ENCODE measurements at regions not wholly inside any gene's neighbourhood (a gene's known extent, or its start where the extent isn't known, plus 50 kb on each side); places are given as distances from the start of the nearest gene placed in this dataset.

DNA sequence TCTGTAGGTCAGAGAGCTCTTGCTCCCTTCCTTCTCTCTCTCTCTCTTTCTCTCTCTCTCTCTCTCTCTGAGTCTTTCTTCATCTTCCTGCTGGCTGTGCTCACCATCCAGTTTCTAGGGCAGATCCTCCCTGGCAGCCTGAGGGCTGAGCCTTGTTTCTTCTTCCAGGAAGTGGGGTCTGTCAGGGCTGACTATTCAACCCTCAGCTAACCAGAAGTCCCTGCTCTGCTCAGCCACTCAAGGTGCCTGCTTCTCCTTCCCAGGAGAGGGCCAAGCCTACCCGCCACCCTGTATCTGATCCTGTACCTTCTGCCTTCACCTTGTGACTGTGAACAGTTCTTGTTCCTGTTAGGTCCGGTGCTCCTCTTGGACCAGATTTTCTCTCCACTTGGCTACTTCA lies 107.6 kb upstream of the ETV3 start:
- Histone ChIP-seq H3K27ac (ENCODE audit: low read length) (no peak overlapping the region), H3K9ac (ENCODE audit: low read depth, low read length) (no peak overlapping the region), H3K4me1 (ENCODE audit: insufficient read depth, low read length) (peaks cover 3% of the 10 kb centered on the region; the same call in 1 of the 2 replicates), H3K36me3 (ENCODE audit: insufficient read depth, low read depth, low read length) (no peaks in the 10 kb centered on the region), H3K9me3 (ENCODE audit: insufficient read depth, low read depth, low read length) (no peaks in the 10 kb centered on the region), H3K4me3 (ENCODE audit: low read length) (no peak overlapping the region), H3K27me3 (ENCODE audit: insufficient read depth, low read length) (no peaks in the 10 kb centered on the region)

DNA sequence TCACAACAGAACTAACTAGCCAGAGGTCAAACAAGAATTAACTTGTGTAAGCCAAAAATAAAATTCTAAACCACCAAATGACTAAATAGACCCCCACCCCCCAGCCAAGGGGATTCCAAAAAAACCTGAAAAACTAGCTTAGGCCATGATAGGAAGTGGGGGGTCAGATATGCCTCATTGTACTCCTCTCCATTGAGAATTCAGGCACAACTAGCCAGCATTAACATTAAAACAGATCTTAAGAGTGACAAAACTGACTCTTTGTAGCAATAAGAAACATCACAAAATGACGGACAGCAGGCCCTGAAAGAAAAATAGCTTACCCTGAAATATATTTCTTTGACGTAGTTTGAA lies 103.0 kb upstream of the ETV3 start:
- H3K27ac ChIP-seq (ENCODE audit: low read length): no peak overlapping the region
- H3K9me3 ChIP-seq (ENCODE audit: insufficient read depth, low read depth, low read length): no peaks in the 10 kb centered on the region
- peak overlapping the region; percentile 49; the same call in 1 of the 2 replicates for H3K9ac ChIP-seq (ENCODE audit: low read depth, low read length)
- peak overlapping the region; percentile 18; the same call in 1 of the 2 replicates for H3K4me3 ChIP-seq (ENCODE audit: low read length)
- H3K36me3 ChIP-seq (ENCODE audit: insufficient read depth, low read depth, low read length): no peaks in the 10 kb centered on the region
- H3K4me1 ChIP-seq (ENCODE audit: insufficient read depth, low read length): peaks cover 23% of the 10 kb centered on the region; the same call in 1 of the 2 replicates
- H3K27me3 ChIP-seq (ENCODE audit: insufficient read depth, low read length): no peaks in the 10 kb centered on the region

- Histone ChIP-seq H3K9ac (ENCODE audit: low read depth, low read length) (peak overlapping the region; percentile 49), H3K36me3 (ENCODE audit: insufficient read depth, low read depth, low read length) (no peaks in the 10 kb centered on the region), H3K27me3 (ENCODE audit: insufficient read depth, low read length) (no peaks in the 10 kb centered on the region), H3K4me3 (ENCODE audit: low read length) (peak overlapping the region; percentile 18; the same call in 1 of the 2 replicates), H3K27ac (ENCODE audit: low read length) (no peak overlapping the region), H3K4me1 (ENCODE audit: insufficient read depth, low read length) (peaks cover 23% of the 10 kb centered on the region; the same call in 1 of the 2 replicates), H3K9me3 (ENCODE audit: insufficient read depth, low read depth, low read length) (no peaks in the 10 kb centered on the region)
Measured at GRCh38 chr1:157240495-157241184, 102.4 kb upstream of the ETV3 start.

DNA sequence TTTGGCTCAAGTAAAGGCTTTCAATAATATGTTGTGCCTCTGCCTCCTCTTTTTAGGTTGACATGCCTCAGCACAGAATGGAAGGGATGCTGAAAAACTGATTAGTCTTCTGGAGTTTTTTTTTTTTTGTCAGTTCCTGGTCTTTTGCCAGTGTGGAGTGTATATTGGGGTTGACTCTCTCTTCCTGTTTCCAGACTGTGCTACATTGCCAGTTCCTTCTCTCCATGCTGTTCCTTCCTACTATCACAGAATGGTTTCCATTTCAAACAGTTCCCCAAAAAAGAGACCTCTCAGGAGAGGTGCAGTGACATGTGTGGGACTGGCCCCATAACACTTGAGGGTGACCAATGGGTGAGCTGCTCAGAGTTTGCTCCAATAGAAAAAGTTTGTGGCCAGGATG lies 101.7 kb upstream of the ETV3 start:
- H3K27ac ChIP-seq (ENCODE audit: low read length): no peak overlapping the region
- no peak overlapping the region for H3K9ac ChIP-seq (ENCODE audit: low read depth, low read length)
- no peak overlapping the region for H3K4me3 ChIP-seq (ENCODE audit: low read length)
- H3K27me3 ChIP-seq (ENCODE audit: insufficient read depth, low read length): no peaks in the 10 kb centered on the region
- no peaks in the 10 kb centered on the region for H3K9me3 ChIP-seq (ENCODE audit: insufficient read depth, low read depth, low read length)
- peaks cover 25% of the 10 kb centered on the region; the same call in 1 of the 2 replicates for H3K4me1 ChIP-seq (ENCODE audit: insufficient read depth, low read length)
- no peaks in the 10 kb centered on the region for H3K36me3 ChIP-seq (ENCODE audit: insufficient read depth, low read depth, low read length)

- H3K4me3 ChIP-seq (ENCODE audit: low read length): no peak overlapping the region
- no peak overlapping the region for H3K9ac ChIP-seq (ENCODE audit: low read depth, low read length)
- H3K4me1 ChIP-seq (ENCODE audit: insufficient read depth, low read length): peaks cover 26% of the 10 kb centered on the region; the same call in 1 of the 2 replicates
- no peaks in the 10 kb centered on the region for H3K9me3 ChIP-seq (ENCODE audit: insufficient read depth, low read depth, low read length)
- H3K27ac ChIP-seq (ENCODE audit: low read length): no peak overlapping the region
- H3K36me3 ChIP-seq (ENCODE audit: insufficient read depth, low read depth, low read length): no peaks in the 10 kb centered on the region
- no peaks in the 10 kb centered on the region for H3K27me3 ChIP-seq (ENCODE audit: insufficient read depth, low read length)
Measured at GRCh38 chr1:157238585-157238984, 100.4 kb upstream of the ETV3 start.

DNA sequence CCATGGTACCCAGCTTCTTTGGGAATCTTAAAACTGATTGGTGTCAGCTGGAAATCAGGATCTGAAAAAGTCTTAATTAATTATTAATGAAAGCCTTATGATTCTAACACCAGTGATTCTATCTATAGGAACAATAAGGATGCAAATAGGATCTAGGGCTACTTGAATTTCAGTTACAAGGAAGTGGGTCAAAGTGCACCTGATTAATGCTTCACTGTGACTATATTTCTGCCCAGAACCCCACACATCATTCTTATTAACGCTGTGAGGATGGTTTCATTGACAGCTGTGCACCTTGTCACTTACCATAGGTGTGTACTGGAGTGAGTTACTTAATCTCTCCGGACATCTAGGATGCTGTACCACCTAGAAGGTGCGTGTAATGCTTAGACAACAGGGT lies 99.8 kb upstream of the ETV3 start:
- Histone ChIP-seq H3K9ac (ENCODE audit: low read depth, low read length) (no peak overlapping the region), H3K27ac (ENCODE audit: low read length) (no peak overlapping the region), H3K4me1 (ENCODE audit: insufficient read depth, low read length) (peaks cover 26% of the 10 kb centered on the region; the same call in 1 of the 2 replicates), H3K36me3 (ENCODE audit: insufficient read depth, low read depth, low read length) (no peaks in the 10 kb centered on the region), H3K27me3 (ENCODE audit: insufficient read depth, low read length) (no peaks in the 10 kb centered on the region), H3K9me3 (ENCODE audit: insufficient read depth, low read depth, low read length) (no peaks in the 10 kb centered on the region), H3K4me3 (ENCODE audit: low read length) (no peak overlapping the region)

- H3K36me3 ChIP-seq (ENCODE audit: insufficient read depth, low read depth, low read length): no peaks in the 10 kb centered on the region
- H3K27ac ChIP-seq (ENCODE audit: low read length): no peak overlapping the region
- H3K9me3 ChIP-seq (ENCODE audit: insufficient read depth, low read depth, low read length): no peaks in the 10 kb centered on the region
- H3K27me3 ChIP-seq (ENCODE audit: insufficient read depth, low read length): no peaks in the 10 kb centered on the region
- peaks cover 26% of the 10 kb centered on the region; the same call in 1 of the 2 replicates for H3K4me1 ChIP-seq (ENCODE audit: insufficient read depth, low read length)
- no peak overlapping the region for H3K4me3 ChIP-seq (ENCODE audit: low read length)
- no peak overlapping the region for H3K9ac ChIP-seq (ENCODE audit: low read depth, low read length)
Measured at GRCh38 chr1:157237522-157237921, 99.3 kb upstream of the ETV3 start.

DNA sequence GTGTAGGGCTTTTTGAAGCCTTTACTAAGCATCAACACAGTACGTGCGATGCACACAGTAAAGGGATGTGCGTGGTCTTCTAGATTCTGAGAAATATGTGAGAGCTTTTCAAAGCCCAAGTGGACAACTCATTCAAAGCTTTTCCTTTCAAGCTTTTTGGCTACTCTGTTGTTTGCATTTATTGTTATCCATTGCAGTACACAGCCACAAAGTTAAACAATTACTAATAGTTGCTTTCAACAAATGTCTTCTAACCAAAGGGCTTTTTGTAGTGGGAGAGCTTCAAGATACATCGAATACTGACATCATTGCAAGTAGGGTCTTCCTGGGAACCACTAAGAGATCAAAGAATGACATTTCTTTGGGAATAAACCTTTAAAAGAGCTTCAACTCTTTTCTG lies 97.9 kb upstream of the ETV3 start:
- Histone ChIP-seq H3K4me3 (ENCODE audit: low read length) (no peak overlapping the region), H3K9me3 (ENCODE audit: insufficient read depth, low read depth, low read length) (no peaks in the 10 kb centered on the region), H3K27me3 (ENCODE audit: insufficient read depth, low read length) (no peaks in the 10 kb centered on the region), H3K27ac (ENCODE audit: low read length) (no peak overlapping the region), H3K36me3 (ENCODE audit: insufficient read depth, low read depth, low read length) (no peaks in the 10 kb centered on the region), H3K9ac (ENCODE audit: low read depth, low read length) (no peak overlapping the region), H3K4me1 (ENCODE audit: insufficient read depth, low read length) (peaks cover 25% of the 10 kb centered on the region; the same call in 1 of the 2 replicates)

GRCh38 chr1:157235307-157235706 lies 97.1 kb upstream of the ETV3 start:
- H3K27me3 ChIP-seq (ENCODE audit: insufficient read depth, low read length): no peaks in the 10 kb centered on the region
- no peaks in the 10 kb centered on the region for H3K9me3 ChIP-seq (ENCODE audit: insufficient read depth, low read depth, low read length)
- H3K9ac ChIP-seq (ENCODE audit: low read depth, low read length): no peak overlapping the region
- no peak overlapping the region for H3K4me3 ChIP-seq (ENCODE audit: low read length)
- peaks cover 23% of the 10 kb centered on the region for H3K4me1 ChIP-seq (ENCODE audit: insufficient read depth, low read length)
- no peaks in the 10 kb centered on the region for H3K36me3 ChIP-seq (ENCODE audit: insufficient read depth, low read depth, low read length)
- H3K27ac ChIP-seq (ENCODE audit: low read length): no peak overlapping the region

- no peak overlapping the region for H3K27ac ChIP-seq (ENCODE audit: low read length)
- H3K9ac ChIP-seq (ENCODE audit: low read depth, low read length): no peak overlapping the region
- H3K9me3 ChIP-seq (ENCODE audit: insufficient read depth, low read depth, low read length): no peaks in the 10 kb centered on the region
- no peaks in the 10 kb centered on the region for H3K27me3 ChIP-seq (ENCODE audit: insufficient read depth, low read length)
- H3K4me1 ChIP-seq (ENCODE audit: insufficient read depth, low read length): peaks cover 22% of the 10 kb centered on the region
- H3K36me3 ChIP-seq (ENCODE audit: insufficient read depth, low read depth, low read length): no peaks in the 10 kb centered on the region
- no peak overlapping the region for H3K4me3 ChIP-seq (ENCODE audit: low read length)
Measured at GRCh38 chr1:157234705-157235273, 96.6 kb upstream of the ETV3 start.

DNA sequence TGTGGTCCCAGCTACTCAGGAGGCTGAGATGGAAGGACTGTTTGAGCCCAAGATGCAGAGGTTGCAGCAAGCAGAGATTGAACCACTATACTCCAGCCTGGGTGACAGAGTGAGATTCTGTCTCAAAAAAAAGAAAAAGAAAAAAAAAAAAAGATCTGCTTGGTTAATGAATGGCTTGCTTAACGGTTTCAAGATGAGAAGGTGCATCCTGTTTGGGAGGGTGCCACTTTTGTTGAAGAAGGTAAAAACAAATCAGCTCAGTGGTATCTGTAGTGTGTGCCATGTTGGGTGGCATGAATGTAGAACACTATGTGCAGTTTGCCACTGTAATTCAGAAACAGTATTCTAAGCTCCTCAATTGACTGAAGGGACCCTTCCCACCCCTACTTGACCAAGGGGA lies 94.9 kb upstream of the ETV3 start:
- Histone ChIP-seq H3K4me1 (ENCODE audit: insufficient read depth, low read length) (peaks cover 10% of the 10 kb centered on the region), H3K9ac (ENCODE audit: low read depth, low read length) (no peak overlapping the region), H3K9me3 (ENCODE audit: insufficient read depth, low read depth, low read length) (no peaks in the 10 kb centered on the region), H3K27me3 (ENCODE audit: insufficient read depth, low read length) (no peaks in the 10 kb centered on the region), H3K36me3 (ENCODE audit: insufficient read depth, low read depth, low read length) (no peaks in the 10 kb centered on the region), H3K4me3 (ENCODE audit: low read length) (no peak overlapping the region), H3K27ac (ENCODE audit: low read length) (no peak overlapping the region)

- peaks cover 10% of the 10 kb centered on the region for H3K4me1 ChIP-seq (ENCODE audit: insufficient read depth, low read length)
- no peaks in the 10 kb centered on the region for H3K9me3 ChIP-seq (ENCODE audit: insufficient read depth, low read depth, low read length)
- no peak overlapping the region for H3K4me3 ChIP-seq (ENCODE audit: low read length)
- no peaks in the 10 kb centered on the region for H3K27me3 ChIP-seq (ENCODE audit: insufficient read depth, low read length)
- H3K9ac ChIP-seq (ENCODE audit: low read depth, low read length): no peak overlapping the region
- H3K36me3 ChIP-seq (ENCODE audit: insufficient read depth, low read depth, low read length): no peaks in the 10 kb centered on the region
- no peak overlapping the region for H3K27ac ChIP-seq (ENCODE audit: low read length)
Measured at GRCh38 chr1:157231846-157232525, 93.8 kb upstream of the ETV3 start.
